HG03095 (cell line): ENCODE measurements at regions not wholly inside any gene's neighbourhood (a gene's known extent, or its start where the extent isn't known, plus 50 kb on each side); places are given as distances from the start of the nearest gene placed in this dataset.

Experiments used
- ATAC-seq: cut with Tn5 transposase; IDR thresholded peaks from one replicate; pipeline ENCODE4 v1.9.1; 2021; ENCODE audit warnings: moderate library complexity; ENCODE audit not compliant: unreplicated experiment

DNA sequence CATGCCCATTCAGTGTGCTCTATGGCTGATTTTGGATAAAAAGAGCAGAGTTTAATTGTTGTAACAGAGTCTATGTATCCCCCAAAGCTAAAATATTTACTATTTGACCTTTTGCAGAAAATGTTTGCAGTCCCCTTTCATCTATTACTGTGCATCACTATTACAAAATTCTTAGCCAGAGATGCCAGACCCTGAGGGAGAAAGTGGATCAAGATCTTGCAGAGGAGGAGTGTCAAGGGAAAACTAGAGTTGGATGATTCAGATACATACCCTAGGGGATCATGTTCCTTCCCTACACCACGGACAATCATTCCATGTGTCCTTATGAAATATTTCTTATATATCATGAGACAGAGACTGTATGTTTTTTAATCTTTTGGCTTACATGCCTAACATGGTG, 68.6 kb upstream of the TPRG1 start:
- no peak for ATAC-seq

DNA sequence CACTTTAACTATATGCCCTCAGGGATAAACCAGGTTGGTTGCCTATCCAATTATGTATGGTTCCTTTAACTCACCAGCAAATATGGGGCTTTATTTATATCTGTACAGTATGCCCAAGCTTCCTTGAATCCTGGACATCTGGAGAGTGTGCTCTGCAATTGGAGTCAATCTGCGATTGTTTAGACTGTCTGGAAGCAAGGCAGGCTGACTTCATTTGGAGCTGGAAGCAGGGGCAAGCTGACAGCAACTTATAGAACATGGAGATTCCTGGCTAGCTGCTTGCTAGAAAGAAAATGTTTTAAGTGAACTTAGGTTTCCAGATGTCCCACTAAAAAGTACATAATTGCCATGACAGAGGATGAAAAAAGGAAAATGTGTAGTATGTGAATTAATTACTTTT, 63.7 kb upstream of the TPRG1 start:
- no peak for ATAC-seq

DNA sequence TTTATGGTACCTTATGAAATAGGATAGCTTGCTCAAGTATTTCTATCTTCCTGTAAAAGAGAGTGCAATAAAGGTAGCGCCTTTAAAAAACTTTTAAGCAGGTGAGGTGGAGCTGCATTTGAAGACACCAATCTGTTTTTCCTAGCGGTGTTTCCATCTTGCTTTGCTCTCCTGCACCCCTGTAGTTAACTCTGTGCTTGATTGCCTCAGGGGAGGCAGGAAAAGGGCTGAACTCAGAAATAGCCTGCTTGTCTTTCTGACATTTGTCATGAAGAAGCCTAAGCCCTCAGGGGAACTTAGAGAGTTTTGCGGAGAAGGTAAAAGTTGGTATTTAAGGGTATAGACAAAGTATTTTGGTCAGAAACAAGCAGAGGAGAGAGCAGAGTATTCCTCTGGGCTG, 63.0 kb upstream of the TPRG1 start:
- ATAC-seq, result no peak

DNA sequence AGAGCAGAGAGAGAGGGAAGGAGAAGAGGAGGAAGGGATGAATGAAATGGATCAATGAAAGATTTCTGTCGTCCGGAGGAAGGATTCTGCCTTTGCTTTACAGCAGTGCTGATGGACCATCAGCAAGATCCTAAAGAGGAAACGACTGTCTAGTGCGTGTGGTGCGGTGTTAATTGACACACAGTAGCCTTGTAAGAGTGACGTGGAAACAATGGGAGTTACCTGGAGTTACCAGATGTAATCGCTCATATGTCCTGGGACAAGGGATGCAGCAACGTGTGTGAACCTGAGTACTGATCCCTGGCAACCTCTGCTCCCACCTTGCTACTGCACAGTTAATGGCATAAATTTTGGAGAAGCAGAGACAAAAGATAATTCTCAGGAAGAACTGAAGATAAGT, 62.6 kb upstream of the TPRG1 start:
- ATAC-seq, result no peak

DNA sequence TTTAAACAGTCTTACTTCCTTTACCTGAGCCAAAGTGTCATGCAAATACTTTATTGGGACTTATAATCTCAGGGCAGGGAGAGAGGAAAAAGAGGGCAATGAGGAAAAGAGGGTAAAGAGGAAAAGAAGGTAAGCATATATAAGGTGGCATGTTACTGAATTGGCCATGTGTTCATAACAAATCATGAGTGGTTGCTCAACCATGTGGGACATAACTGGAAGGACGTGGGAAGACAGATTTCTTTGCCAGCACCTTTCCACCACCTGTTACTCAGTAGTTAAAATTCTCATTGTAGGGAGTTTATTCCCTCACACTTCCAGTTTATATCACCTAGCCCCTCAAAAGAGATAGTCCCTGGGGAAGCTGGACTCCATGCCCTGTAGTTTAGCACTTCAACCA, 54.7 kb upstream of the TPRG1 start:
- ATAC-seq, result no peak

DNA sequence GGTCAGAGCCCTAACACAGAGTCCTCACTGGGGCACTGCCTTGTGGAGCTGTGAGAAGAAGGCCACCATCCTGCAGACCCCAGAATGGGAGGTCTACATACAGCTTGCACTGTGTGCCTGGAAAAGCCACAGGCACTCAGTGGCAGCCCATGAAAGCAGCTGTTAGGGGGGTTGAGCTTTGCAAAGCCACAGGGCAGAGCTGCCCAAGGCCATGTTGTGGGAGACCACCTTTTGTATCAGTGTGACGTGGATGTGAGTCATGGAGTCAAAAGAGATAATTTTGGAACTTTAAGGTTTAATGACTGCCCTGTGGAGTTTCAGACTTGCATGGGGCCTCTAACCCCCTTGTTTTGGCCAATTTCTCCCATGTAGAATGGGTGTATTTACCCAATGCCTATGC, 52.9 kb upstream of the TPRG1 start:
- no peak for ATAC-seq

DNA sequence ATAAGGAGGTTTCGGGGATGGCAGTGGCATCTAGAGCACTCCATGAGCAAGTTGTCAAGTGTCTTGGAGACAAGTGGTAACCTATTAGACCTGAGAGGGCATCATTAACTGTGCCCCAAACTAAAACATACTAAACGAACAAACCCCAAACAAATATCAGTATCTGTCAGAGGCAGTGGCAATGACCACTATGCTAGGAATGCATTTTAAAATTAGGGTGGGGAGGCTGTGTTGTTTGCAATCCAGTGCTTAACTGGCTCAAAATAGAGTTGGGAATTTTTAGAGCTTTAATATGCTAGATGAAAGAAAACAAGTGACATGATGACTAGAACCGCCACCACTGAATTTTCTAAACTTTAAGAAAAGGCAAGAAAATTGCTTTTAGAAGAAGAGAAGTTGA, 51.8 kb upstream of the TPRG1 start:
- no peak for ATAC-seq

DNA sequence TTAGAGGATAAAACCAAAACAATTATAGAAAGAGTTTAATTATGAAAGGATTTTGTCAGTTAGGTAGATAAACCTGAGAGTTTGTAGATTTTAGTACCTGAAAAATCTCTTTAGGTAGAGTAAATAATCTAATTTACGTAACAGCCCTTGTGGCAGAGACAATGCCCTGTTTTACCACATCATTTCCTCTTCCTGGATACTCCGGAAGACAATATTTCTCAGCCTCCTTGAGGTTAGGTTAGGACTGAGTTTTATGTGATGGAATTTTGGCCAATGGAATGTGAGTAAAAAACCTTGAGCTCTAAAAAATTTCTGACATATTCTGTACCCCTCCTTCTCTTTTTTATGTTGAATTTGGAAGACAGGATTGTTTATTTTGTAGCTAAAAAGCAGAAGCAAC, 50.7 kb upstream of the TPRG1 start:
- no peak for ATAC-seq
